Hematopoietic multipotent progenitor cell (in vitro differentiated cells): ENCODE measurements at regions not wholly inside any gene's neighbourhood (a gene's known extent, or its start where the extent isn't known, plus 50 kb on each side); places are given as distances from the start of the nearest gene placed in this dataset.

ENCODE experiments used
- DNase-seq, 3 donors: peaks; one replicate each; pipeline ENCODE4 v3.0.0-alpha.2; 2011 to 2015; ENCODE audit warnings: low read depth in 2 of 3, low spot score in 2 of 3

- no peak for DNase-seq
These were observed 285.1 kb downstream of the GADD45G start for GRCh38 chr9:89889865-89890264.

GRCh38 chr9:89890326-89890980 lies 285.6 kb downstream of the GADD45G start:
- DNase-seq: no peak

GRCh38 chr9:89891221-89891590 lies 286.4 kb downstream of the GADD45G start:
- DNase-seq: no peak

GRCh38 chr9:89891591-89892304 lies 286.9 kb downstream of the GADD45G start:
- no peak for DNase-seq

- no peak for DNase-seq
These were observed 288.1 kb downstream of the GADD45G start for GRCh38 chr9:89892920-89893319.

GRCh38 chr9:89893886-89894285 lies 289.1 kb downstream of the GADD45G start:
- DNase-seq: no peak

- DNase-seq: no peak
These were observed 292.1 kb downstream of the GADD45G start for GRCh38 chr9:89896806-89897340.

- no peak for DNase-seq
These were observed 294.8 kb downstream of the GADD45G start for GRCh38 chr9:89899573-89899972.

GRCh38 chr9:89901920-89902319 lies 297.1 kb downstream of the GADD45G start:
- no peak for DNase-seq

GRCh38 chr9:89902450-89903140 lies 297.8 kb downstream of the GADD45G start:
- DNase-seq: no peak

GRCh38 chr9:89903141-89903475 lies 298.3 kb downstream of the GADD45G start:
- no peak for DNase-seq

GRCh38 chr9:89905606-89906338 lies 301.0 kb downstream of the GADD45G start:
- no peak for DNase-seq

- DNase-seq: no peak
These were observed 307.2 kb downstream of the GADD45G start for GRCh38 chr9:89911721-89912604.

- no peak for DNase-seq
These were observed 307.8 kb downstream of the GADD45G start for GRCh38 chr9:89912605-89912953.

GRCh38 chr9:89915187-89915586 lies 310.4 kb downstream of the GADD45G start:
- DNase-seq: no peak

- no peak for DNase-seq
These were observed 311.3 kb downstream of the GADD45G start for GRCh38 chr9:89916001-89916597.

GRCh38 chr9:89917861-89918260 lies 313.0 kb downstream of the GADD45G start:
- DNase-seq: no peak

GRCh38 chr9:89919171-89919681 lies 314.4 kb downstream of the GADD45G start:
- DNase-seq: peak in 2 of 3 donors; percentile 63 to 76

- DNase-seq: no peak
These were observed 315.3 kb downstream of the GADD45G start for GRCh38 chr9:89920131-89920530.

- DNase-seq: no peak
These were observed 316.1 kb downstream of the GADD45G start for GRCh38 chr9:89920951-89921350.
